Head of caudate nucleus (tissue), 42 donors: ENCODE measurements at regions not wholly inside any gene's neighbourhood (a gene's known extent, or its start where the extent isn't known, plus 50 kb on each side); places are given as distances from the start of the nearest gene placed in this dataset.

Source experiments
- DNase-seq, 42 donors: peaks; one replicate each; pipeline versions ENCODE4 v3.0.0 to v3.0.0-alpha.2; 2020 to 2021; ENCODE audit warnings: mixed read lengths in 7 of 42
- intact Hi-C: fragments of 100-400 bp; cut with DNase I; formaldehyde crosslinking; loops from one replicate; pipeline ENCODE4 v1.15.0; 2022

DNA sequence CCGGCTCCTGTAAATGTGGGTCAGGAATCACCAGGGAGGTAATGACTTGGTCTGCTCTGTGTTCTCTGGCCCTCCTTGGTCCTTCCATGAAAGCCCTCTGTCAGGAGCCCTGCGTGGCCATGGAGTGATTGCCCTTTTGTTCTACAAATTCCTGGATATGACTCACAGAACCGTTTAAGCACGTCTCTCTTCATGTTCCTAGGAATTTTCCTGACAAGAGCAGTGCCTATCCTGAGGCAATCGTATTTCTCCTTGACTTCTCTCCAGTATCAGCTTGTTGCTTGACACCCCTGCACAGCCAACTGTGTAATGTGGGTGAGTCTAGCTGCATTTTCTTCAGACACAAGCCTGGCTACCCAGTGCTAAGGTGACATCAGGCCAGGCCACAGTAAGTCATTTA lies 274.3 kb upstream of the ZNF462 start:
- intact Hi-C loops: no loop called here
- DNase-seq: peak in 1 of 42 donors; percentile 8

DNA sequence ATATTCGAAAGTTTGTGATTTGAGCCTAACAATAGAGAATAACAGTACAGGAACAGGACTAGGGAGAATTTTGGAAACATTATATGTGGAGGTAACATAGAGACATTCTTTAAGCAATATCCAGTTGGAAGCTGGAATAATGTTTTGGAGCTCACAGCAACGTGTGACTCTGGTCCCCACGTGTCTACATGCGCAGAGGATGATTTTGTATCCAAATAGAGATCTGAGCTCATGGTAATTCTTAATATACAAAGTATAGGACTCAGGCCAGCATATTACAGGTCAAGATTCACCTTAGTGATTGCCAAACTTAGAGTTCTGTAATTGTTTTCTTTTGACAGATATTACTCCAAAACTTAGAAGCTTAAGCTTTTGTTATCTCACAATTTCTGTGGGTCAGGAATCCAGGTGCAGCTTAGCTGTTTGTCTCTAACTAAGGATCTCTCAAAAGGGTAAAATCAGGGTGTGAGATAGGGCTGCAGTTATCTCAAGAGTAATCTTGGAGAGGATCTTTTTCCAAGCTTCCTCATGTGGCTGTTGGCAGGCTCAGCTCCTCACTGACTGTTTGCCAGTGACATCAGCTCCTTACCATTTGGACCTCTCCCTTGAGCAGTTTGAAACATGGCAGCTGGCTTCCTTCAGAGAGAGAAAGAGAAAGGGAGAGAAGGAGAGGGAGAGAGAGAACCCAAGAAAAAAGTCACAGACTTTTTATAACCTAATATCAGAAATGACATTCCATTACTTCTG lies 272.0 kb upstream of the ZNF462 start:
- intact Hi-C loops: no loop called here
- DNase-seq: no peak

DNA sequence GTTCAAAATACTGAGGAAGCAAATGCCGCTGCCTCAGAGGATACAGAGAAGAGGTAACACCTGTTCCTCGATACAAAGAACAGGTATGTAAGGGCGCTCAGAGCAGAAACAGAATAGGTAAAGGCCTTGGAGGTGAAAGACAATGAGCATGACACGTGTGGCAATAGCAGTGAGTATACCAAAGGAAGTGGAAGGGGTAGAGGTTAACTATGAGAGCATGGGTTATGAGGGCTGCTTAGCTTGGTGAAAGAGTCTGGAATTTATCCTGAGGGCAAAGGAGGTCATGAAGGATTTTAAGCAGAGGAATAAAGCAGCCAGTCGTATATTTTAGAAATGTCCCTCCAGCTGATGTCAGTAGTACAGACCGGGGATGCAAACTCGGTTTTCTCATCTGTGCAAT lies 269.8 kb upstream of the ZNF462 start:
- intact Hi-C loops: no loop called here
- DNase-seq: no peak

DNA sequence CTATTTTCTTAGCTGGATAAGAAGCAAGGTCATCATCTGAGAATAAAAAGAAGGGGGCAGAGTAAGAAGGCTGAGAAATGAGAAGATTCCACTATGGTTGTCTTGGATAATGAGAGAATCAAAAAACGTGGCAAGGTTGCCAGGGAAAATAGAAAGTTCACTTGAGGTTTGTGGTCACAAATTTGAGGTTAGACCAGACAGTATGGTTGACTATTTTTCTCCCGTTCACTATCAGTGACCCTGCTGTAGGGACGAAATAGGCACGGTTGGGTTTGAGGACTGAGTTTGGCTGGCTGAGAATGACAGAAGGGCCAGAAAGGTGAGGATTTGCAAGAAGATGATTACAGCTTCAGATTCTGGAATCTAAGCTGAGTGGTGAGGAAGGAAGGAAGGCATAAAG lies 266.0 kb upstream of the ZNF462 start:
- DNase-seq: no peak
- intact Hi-C loops: no loop called here

DNA sequence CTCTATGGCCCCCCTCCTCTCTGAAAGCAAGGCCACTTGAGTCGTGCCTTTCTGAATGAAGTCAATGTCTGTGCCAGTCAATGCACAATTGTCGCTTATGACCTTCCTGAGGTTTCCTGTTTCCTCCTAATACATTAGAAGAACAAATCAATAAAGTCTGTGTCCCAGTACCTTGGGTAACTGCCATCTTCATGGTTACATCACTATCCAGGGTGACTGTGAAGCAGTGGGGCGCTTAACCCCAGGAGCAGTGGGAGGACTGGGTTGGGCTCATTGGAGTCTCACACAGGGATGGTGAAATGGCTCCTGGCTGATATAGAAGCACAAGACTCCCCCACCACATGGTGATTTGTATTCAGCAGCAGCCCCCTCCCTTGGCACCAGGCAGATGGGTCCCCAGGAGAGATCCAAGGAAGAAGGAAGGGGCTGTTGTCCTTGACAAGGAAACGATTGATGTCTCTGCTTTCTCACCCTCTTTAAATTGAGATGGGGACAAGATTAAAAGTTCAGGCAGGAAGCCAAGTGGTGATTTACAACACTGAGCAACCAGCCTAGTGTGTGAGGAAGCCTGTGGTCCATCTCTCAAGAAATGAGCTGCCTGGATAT lies 261.9 kb upstream of the ZNF462 start:
- DNase-seq: peak in 1 of 42 donors; percentile 8
- intact Hi-C loops: no loop called here

DNA sequence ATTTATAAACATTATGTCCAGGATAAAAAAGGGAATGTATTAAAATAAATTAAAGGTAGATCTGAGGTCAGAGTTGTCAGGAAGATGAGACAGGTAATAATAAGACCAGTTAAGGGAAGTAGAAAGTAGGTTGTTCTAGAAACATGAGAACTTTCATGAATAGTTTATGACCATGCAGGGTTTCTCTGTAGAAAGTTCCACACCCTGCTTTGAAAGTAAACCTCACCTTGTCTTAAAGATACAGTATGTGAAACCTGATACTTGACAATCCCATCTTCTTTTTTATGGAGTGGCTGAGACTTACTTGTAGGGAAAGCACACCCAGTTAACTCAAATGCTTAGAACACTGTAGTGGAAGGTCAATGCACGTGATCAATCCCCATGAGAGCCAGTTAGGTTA lies 260.6 kb upstream of the ZNF462 start:
- DNase-seq: no peak
- intact Hi-C loops: no loop called here

DNA sequence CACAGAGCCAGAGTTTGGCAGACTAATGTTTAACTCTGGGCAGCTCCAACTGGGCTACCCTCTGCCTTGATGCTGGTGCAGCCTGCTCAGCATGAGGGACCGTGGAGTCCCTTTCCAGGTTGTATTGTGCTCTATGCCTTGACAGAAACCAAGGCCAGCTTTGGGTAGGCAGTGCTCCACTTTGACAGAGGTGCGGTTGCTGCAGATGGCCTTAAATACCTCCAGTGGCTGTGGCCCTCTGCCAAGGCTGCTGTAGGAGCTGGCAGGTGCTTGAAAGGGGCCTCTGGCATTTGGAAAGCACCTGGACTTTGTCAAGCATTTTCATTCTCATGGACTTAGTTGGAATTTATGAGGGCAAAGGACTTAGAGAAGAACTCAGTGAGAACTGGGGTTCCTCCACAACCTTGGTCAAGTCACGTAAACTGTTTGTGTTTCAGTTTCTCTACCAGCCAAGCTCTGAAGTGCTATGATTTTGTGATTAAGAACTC lies 249.7 kb upstream of the ZNF462 start:
- DNase-seq: no peak
- intact Hi-C loops: no loop called here

DNA sequence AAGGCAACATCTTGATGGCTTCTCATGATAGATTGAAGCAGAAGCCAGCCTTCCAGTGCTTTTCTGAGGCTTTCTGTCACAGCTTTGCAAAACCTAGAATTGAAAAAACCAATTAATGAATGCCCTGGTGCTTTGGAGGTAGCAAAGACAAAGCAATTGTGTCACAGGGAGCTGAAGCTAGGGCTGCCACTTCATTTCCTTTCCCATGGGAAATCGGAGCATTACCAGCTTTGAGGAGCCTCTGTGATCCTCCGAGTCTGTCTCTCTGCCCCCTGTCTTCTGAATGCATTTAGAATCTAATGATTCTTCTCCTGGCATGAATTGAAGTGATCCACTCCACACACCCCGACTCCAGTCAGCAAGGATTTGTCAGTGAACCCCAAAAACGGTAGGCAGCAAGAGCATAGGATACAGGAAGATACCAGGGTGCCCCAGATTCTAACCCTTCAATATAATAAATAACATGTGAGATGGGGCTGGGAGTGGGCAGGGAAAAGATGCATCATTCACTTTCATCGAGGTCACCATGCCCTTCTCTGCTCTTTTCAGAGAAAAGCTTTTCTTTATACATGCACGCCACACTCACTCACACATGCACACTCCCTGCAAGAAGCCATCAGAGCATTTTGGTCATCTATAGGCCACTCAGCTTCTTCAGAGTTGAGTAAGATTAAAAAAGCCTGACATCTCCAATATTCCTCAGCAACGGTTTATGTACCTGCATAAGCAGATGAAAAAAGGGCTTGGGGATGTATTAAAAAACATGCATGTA lies 247.7 kb upstream of the ZNF462 start:
- intact Hi-C loops: no loop called here
- no peak for DNase-seq

DNA sequence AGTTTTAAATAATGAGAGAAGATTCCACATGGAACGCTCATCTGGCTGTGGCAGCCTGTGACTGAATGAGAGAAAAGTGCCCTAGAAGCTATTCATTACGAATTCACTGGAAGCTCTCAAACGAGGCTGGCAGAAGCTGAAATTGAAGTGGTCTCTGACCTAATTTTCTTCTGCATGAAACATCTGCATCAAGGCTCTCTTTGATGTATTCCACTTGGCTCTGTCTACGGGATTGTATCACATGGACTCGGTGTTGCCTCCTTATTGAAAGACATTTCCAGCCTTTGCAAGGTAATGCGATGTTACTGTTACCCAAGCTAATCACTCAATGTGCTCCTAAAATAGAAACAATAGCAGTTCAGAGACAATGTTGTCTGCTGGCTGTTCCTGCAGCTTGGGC lies 246.9 kb upstream of the ZNF462 start:
- DNase-seq: peak in 11 of 42 donors; percentile 12 to 55 (median 31)
- intact Hi-C loops: no loop called here

DNA sequence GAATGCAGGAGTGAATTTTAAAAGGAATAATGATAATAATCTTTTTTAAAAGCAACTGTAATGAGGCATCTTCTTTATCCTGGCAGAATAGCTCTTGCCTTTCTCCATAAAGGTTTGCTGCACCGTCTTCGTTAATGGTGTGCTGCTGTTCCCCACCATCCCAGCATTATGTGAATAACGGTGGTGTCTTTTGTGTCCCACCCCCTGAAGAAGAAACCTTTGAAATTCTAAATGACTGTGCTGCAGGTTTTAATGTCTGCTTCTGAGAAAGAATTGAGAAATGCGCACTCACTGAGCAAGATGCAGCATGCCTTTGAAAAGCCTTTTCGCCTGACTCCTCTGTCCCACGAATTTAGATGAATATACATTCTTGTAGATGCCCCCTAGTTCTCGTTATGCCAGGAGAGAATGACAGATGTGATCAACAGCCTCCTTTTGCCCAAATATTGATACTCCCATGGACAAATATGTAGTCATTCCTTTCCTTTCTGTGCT lies 246.1 kb upstream of the ZNF462 start:
- no peak for DNase-seq

DNA sequence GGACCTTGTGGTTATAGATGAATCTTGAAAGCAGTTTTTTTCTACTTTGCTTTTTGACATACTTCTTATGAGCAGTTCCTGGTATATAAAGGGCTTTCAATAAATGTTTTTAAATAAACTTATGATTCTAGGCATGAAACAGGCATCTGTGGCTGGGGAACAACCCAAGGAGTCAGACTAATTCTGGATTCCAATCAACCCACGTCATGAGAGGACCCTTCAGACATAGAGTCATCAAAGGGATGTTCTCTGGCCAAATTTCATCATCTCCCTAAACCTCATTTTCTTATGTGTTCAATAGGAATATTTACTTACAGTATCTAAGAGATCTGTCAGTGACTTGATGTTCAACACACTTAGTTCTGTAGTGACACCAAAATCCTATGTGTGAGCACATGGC lies 243.8 kb upstream of the ZNF462 start:
- intact Hi-C loops: no loop called here
- no peak for DNase-seq

More for the DNA sequence above, 246.1 kb upstream of the ZNF462 start:
- intact Hi-C loops: no loop called here

DNA sequence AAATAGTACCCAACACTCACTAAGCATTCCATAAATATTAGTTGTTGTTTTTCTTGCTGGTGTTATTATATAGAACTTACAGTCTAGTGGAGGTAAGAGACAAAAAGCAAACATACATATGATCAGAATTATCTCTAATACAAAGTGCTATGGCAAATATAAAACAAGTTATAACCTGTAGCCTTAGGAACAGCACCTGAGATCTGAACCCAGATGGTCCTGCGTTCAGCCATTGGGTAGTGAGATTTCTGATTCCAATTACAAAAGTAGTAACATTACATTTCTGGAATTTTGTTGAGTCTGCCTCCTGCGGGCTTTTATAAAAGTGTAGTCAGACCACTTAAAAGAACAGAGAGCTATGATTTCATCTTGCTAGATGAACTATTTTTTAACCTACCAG lies 242.9 kb upstream of the ZNF462 start:
- no peak for DNase-seq
- intact Hi-C loops: no loop called here

DNA sequence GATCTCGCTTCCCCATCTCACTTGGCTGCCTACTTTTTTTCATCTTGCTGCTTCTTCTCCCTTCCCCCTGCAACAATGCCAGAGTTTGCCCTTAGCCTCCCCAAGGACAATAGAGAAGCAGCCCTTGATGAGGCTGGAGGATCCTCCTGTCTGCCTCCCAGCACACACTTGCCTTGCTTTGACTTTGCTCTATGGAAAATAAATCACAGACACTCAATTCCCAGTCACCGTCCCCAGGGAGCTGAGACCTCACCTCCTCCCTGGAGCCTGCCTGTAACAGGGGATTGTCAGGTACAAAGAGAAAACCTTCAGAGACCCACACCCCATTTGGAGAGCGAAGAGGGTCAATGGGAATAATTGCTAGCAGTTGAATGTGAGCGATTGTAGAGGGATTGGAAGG lies 242.1 kb upstream of the ZNF462 start:
- peak in 1 of 42 donors; percentile 14 for DNase-seq
- intact Hi-C loops: no loop called here

DNA sequence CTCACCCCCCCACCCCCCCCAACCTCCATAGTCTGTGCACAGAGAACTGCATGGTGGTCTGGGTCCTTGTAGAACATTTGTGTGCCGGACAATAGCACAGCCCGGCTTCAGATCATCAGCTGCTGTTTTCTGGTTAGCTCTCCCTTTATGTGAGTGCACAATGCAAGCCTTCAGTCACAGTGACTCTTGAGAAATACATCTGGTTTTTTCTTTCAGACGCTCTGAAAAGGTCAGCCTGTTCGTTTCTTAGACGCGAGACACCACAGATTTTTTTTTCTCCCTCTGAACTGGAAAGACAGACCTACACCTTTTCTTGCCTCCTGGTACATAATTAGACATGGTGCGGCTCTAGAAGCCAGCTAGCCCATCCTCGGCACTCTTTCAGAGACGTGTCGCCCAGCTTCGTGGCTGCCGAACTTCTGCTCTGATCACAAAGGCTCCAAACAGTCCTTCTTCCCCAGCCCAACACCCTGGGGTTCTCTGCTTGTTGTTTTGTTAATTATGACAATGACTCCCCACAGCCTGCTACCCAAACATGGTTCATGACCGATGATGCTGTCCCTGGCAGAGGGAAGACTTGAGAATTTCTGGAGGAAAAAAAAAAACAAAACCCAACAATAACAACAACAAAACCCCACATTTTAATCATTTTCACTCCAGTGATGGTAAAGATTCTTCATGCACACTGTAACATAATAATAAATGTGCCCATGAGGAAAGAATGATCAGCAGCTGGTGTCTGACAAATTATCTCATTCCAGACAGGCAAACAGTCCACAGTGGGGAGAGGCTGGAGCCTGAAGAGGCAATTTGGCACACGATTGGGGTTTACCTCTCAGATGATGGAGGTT lies 241.4 kb upstream of the ZNF462 start:
- DNase-seq: peak in 38 of 42 donors; percentile 13 to 68 (median 45)
- intact Hi-C loops: no loop called here

DNA sequence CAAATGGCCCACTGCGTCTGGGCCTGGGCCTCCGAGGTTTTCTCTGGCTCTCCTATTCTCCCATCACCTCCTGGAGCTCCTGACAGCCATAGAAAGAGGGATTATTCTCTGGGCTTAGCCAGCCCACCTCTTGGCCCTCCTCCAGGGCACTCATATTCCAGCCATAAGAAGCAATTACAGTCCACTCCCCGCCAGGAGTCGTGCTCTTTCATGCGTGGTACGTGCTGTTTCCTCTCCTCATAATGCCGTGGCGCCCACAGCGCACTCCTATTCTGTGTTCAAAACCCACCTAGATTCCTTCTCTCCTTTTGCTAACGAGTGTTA lies 240.8 kb upstream of the ZNF462 start:
- DNase-seq: peak in 1 of 42 donors; percentile 30
- intact Hi-C loops: no loop called here

DNA sequence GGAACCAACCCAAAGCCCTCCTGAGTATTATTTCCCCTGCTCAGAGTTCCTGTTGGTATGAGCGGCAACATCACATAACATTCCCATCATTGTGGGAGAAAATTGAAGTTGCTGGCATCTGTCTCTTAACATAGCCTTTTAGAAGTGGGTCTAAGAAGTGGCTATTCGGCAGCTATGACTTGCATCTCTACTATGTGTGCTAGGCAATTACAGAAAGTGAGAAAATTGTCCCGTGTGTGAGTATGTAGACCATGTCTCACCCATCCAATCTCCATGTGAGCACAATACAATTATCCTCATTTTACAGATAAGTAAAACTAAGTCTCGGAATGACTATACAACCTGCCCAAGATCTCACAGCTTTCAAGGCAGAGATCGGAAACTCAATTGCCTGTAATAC lies 239.4 kb upstream of the ZNF462 start:
- intact Hi-C loops: no loop called here
- DNase-seq: no peak

DNA sequence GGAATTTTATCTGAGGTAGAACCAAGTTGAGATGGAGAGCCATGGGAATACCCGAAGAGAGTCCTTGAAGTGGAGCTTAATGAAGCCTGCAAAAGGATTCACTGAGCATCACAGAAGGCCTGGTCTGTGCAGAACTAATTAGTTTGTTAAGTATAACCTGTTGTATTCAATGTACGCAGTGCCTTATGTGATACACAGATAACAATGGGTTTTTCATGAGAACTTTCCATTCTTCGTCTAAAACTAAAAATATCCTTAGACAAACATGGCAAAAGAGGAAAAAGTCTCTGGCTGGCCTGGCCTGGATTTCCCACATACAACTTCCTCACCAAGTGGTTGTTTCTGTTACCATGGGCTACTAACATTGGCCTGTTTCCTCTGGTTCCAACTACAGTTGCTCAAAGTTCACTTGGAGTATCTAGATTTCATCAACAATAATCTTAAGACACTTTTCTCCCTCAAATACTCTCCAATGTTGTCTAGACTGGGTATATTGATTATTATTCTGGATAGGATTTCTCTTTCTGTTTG lies 237.6 kb upstream of the ZNF462 start:
- intact Hi-C loops: no loop called here

DNA sequence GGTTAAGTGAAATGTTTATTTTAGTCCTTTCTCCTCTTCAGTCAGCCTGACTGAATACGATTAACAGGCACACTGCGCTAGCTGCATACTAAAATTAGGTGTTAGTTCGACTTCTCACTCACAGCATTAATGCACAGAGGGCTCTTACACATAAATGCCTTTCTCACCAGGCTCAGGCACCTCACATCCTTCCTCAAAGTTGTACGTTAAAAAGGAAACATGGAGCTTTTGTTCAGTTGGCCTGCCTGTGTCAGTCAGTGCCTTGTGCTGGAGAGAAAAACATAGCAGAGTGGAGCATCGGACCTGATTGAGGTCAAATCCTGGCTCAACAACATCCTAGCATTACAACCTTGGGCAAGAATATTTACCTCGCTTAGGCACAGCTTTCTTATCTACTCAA lies 236.0 kb upstream of the ZNF462 start:
- no peak for DNase-seq
- intact Hi-C loops: no loop called here

More for the DNA sequence above, 237.6 kb upstream of the ZNF462 start:
- DNase-seq: no peak

DNA sequence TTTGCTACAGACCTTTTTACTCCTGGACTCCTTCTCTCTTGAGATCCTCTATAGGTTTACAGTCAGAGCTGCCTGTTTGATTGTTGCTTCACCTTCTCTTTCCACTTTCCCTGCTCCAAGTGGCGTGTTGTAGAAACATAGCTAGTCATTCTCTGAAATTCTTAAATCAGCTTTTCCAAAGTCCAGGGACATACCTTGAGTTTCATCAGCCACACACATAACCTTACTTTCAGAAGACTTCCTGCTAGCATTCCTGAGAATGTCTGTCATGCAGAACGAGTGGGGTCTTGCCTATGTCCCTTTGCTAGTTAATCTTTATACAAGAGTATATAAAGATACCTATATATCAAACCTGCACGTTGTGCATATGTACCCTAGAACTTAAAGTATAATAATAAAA lies 230.3 kb upstream of the ZNF462 start:
- no peak for DNase-seq
- intact Hi-C loops: no loop called here
